Stimulated activated CD4-positive, alpha-beta T cell treated with anti-CD3 and anti-CD28 coated beads, Interleukin-2, amount 100 ng/mL, for 4 hours (primary cell): ENCODE measurements at regions not wholly inside any gene's neighbourhood (a gene's known extent, or its start where the extent isn't known, plus 50 kb on each side); places are given as distances from the start of the nearest gene placed in this dataset.
"Not testable (repeated sequence)": the region's sequence is repeated elsewhere in the genome, so short reads cannot be mapped to it uniquely, and the experiment has no call there.

Experiments used
- DNase-seq: peaks from one replicate; pipeline ENCODE4 v3.0.0-alpha.2; 2020; ENCODE audit warnings: low read depth

DNA sequence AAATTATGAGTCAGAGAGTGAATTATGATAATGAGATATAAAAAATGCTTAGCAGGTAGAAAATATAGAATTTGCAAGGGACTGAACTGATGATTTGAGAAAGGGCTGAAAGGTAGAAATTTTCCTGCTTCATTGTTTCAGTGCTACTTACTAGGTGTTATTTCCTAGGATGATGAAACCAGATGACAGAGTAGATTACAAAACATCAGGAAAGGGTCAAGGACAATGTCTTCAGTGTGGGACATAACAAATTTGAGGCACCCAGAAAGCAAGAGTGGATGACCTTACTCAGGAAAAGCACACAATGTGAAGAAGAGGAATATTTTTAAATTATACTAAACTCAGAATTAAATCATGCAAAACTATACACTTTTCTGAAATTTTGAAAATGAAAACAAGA, 102.1 kb downstream of the SHCBP1 start:
- DNase-seq = no peak

DNA sequence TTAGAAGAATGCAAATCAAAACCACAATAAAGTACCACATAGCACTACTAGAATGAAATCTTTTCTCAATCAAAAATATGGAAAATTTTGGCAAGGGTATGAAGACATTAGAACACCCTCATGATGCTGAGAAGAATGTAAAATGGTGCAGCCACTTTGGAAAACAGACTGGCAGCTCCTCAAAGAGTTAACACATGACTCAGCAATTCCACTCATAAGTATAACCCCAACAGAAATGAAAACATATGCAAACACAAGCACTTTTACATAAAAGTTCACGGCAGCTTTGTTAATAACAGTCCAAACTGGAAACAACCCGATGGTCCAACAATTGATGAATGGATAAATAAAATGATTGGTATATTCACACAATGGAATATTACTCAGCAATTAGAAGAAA, 124.5 kb downstream of the SHCBP1 start:
- no peak for DNase-seq

DNA sequence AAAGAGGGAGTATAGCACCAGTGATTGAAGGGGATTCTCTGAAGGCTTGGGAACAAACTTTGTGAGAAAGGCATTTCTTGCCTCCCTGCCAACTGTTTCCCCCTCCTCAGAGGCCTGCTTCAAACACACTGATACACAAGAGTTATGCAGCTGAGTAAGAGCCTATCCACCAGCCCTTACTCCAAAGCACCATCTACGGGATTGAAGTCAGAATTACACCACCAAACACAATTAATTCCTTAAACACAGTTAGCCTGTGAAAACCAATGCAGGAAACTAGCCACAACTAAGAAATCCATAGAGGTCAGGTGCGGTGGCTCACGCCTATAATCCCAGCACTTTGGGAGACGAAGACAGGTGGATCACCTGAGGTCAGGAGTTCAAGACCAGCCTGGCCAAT, 138.3 kb downstream of the SHCBP1 start:
- no peak for DNase-seq

DNA sequence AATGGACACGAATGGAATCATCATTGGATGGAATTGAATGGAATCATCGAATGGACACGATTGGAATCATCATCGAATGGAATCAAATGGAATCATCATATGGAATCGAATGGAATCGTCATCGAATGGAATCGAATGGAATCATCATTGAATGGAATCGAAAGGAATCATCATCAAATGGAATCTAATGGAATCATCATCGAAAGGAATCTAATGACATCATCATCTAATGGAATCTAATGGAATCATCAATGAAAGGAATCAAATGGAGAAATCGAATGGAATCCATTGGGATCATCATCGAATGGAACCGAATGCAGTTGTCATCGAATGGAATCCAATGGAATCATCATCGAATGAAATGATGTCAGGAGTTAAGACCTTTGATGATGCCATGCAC, 154.9 kb downstream of the SHCBP1 start:
- DNase-seq = no peak

DNA sequence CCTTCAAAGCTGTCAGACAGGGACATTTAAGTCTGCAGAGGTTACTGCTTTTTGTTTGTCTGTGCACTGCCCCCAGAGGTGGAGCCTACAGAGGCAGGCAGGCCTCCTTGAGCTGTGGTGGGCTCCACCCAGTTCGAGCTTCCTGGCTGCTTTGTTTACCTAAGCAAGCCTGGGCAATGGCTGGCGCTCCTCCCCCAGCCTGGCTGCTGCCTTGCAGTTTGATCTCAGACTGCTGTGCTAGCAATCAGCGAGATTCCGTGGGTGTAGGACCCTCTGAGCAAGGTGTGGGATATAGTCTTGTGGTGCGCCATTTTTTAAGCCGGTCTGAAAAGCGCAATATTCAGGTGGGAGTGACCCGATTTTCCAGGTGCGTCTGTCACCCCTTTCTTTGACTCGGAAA, 166.4 kb downstream of the SHCBP1 start:
- not testable (repeated sequence) for DNase-seq

DNA sequence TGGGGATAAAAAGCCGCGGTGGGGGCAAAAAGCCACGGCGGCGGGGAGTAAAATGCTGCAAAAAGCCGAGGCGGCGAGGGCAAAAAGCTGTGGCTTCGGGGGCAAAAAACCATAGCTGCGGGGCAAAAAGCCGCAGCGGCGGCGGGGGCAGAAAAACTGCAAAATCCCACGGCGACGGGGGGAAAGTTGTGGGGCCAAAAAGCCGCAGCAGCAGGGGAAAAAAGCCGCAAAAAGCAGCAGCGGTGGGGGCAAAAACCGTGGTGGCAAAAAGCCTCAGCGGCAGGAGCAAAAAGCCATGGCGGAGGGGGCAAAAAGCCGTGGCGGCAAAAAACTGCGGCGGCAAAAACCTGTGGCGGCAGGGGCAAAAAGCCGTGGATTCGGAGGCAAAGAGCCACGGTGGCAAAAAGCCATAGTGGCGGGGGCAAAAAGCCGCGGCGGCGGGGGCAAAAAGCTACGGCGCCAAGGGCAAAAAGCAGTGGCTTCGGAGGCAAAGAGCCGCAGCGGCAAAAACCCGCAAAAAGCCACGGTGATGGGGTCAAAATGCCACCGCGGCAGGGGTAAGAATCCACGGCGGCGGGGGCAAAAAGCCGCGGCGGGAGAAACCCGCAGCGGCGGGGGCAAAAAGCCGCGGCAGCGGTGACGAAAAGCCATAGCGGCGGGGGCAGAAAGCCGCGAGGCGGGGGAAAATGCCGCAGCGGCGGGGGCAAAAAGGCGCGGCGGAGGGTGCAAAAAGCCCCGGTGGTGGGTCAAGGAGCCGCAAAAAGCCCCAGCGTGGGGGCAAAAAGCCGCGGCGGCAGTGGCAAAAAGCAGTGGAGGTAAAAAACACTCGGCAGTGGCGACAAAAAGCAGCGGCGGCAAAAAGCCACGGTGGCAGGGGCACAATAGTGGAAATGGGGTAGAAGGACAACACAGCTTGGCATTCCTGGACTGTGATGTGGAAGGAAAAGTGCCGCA, 192.8 kb downstream of the SHCBP1 start:
- no peak for DNase-seq

DNA sequence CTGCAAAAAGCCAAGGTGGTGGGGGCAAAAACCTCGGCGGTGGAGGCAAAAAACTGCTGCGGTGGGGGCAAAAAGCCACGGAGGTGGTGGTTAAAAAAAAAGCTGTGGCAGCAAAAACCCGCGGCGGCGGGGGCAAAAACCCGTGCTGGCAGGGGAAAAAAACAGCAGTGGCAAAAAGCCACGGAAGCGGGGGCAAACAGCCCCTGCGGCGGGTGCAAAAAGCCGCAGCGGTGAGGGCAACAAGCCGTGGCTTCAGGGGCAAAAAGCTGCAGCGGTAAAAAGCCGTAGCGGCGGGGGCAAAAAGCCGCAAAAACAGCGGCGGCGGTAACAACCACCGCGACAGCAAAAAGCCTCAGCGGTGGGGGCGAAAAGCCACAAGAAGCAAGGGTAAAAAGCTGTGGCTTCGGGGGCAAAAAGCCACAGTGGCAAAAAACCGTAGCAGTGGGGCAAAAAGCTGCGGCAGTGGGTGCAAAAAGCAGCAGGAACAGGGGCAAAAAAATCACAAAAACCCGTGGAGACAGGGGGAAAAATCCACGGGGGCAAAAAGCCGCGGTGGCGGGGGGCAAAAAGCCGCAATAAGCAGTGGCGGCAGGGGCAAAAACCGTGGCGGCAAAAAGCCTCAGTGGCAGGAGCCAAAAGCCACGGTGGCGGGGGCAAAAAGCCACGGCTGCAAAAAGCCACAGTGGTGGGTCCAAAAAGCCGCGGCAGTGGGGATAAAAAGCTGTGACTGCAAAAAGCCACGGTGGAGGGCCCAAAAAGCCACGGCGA, 193.7 kb downstream of the SHCBP1 start:
- no peak for DNase-seq

DNA sequence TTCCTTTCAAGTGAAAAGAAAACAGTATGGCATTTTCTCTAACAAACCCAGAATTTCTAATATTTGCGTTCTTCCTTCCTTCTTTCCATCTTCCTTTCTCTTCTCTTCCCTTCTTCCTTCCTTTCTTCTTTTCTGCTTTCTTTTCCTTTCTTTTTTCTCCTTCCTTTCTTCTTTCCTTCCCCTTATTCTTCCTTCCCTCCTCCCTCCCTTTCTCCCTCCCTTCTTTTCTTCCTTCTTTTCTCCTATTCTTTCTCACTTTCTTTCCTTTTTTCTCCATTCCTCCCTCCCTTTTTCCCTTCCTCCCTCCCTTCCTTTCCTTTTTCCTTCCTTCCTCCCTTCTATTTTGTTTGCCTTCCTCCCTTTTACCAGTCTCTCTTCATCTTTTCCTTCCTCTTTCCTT, 194.8 kb downstream of the SHCBP1 start:
- DNase-seq = no peak

DNA sequence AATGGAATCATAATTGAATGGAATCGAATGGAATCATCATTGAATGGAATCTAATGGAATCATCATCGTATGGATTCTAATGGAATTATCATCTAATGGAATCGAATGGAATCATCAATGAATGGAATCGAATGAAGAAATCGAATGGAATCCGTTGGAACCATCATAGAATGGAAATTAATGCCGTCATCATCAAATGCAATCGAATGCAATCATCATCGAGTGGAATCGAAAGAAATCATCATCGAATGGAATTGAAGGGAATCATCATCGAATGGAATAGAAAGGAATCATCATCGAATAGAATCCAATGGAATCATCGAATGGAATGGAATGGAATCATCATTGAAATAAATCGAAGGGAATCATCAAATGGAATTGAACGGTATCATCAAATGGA, 217.2 kb downstream of the SHCBP1 start:
- DNase-seq = no peak

DNA sequence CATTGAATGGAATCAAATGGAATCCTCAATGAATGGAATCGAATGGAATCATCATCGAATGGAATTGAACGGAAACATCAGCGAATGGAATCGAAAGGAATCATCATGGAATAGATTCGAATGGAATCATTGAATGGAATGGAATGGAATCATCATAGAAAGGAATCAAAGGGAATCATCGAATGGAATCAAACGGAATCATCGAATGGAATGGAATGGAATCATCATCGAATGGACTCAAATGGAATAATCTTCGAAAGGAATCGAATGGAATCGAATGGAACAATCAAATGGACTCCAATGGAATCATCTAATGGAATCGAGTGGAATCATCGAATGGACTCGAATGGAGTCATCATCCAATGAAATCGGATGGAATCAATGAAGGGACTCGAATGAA, 222.6 kb downstream of the SHCBP1 start:
- not testable (repeated sequence) for DNase-seq

DNA sequence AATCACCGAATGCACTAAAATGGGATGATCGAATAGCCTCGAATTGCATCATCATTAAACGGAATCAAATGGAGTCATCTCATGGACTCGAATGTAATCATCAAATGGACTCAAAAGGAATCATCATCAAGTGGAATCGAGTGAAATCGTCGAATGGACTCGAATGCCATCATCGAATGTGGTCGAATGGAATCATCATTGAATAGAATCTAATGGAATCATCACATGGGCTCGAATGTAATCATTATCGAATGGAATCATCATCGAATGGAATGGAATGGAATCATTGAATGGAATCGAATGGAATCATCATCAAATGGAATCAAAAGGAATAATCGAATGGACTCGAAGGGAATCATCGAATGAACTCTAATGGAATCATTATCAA, 224.3 kb downstream of the SHCBP1 start:
- DNase-seq = not testable (repeated sequence)

DNA sequence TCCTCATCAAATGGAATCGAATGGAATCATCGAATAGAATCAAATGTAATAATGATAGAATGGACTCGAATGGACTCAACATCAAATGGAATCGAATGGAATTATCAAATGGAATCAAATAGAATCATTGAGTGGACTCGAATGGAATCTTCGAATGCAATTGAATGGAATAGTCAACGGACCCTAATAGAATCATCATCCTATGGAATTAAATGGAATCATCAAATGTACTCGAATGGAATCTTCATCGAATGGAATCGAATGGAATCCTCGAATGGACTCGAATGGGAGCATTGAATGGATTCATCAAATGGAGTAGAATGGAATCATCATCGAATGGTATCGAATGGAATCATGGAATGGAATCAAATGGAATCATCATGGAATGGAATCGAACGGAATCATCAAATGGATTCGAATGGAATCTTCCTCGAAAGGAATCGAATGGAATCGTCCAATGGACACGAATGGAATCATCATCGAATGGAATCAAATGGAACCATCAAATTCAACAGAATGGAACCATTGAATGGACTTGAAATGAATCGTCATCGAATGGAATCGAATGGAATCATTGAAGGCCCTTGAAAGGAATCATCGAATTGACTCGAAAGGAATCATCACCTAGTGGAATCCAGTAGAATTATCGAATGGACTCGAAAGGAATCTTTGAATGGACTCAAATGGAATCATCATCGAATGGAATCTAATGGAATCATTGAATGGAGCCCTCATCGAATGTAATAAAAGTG, 224.9 kb downstream of the SHCBP1 start:
- not testable (repeated sequence) for DNase-seq

DNA sequence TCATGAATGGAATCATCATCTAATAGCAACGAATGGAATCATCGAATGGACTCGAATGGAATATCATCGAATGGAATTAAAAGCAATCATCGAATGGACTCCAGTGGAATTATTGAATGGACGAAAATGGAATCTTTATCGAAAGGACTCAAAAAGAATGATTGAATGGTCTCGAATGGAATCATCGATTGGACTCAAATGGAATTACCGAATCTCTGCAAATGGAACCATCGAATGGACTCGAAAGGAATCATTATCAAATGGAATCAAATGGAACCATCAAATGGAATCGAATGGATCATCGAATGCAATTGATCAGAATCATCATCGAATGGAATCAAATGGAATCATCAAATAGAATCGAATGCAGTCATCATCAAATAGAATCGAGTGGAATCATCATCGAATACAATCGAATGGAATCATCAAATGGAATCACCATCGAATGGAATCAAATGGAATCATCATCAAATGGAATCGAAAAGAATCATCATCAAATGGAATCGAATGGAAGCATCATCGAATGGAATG, 225.7 kb downstream of the SHCBP1 start:
- DNase-seq = not testable (repeated sequence)

DNA sequence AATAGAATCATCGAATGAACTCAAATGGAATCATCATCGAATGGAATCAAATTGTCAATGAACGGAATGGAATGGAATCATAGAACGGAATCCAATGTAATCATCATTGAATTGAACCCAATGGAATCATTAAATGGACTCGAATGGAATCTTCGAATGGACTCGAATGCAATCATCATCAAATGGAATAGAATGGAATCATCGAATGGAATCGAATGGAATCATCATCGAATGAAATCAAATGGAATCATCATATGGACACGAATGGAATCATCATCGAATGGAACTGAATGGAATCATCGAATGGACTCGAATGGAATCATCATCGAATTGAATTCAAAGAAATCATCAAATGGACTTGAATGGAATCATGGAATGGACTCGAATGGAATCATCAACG, 226.2 kb downstream of the SHCBP1 start:
- not testable (repeated sequence) for DNase-seq

DNA sequence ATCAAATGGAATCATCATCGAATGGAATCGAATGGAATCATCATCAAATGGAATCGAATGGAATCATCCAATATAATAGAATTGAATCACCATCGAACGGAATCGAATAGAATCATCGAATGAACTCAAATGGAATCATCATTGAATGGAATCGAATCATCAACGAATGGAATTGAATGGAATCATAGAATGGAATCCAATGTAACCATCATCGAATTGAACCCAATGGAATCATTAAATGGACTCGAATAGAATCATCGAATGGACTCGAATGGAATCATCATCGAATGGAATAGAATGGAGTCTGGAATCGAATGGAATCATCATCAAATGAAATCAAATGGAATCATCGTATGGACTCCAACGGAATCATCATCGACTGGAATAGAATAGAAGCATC, 227.0 kb downstream of the SHCBP1 start:
- DNase-seq = not testable (repeated sequence)

DNA sequence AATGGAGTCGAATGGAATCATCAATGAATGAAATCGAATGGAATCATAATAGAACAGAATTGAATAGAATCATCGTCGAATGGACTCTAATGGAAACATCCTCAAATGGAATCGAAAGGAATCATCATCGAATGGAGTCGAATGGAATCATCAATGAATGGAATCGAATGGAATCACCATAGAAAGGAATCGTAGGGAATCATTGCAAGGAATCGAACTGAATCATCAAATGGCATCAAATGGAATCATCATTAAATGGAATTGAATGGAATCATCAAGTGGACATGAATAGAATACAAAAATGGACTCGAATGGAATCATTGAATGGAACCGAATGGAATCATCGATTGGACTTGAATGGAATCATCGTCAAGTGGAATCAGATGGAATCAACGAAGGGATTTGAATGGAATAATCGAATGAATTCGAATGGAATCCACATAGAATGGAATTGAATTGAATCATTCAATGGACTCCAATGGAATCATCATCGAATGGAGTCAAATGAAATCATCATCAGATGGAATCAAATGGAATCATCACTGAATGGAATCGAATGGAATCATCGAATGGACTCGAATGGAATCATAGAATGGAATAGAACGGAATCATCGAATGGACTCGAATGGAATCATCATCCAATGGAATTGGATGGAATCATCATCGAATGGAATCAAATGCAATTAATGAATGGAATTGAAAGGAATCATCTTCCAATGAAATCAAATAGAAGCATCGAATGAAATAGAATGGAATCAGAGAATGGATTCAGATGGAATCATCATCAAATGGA, 228.1 kb downstream of the SHCBP1 start:
- not testable (repeated sequence) for DNase-seq

DNA sequence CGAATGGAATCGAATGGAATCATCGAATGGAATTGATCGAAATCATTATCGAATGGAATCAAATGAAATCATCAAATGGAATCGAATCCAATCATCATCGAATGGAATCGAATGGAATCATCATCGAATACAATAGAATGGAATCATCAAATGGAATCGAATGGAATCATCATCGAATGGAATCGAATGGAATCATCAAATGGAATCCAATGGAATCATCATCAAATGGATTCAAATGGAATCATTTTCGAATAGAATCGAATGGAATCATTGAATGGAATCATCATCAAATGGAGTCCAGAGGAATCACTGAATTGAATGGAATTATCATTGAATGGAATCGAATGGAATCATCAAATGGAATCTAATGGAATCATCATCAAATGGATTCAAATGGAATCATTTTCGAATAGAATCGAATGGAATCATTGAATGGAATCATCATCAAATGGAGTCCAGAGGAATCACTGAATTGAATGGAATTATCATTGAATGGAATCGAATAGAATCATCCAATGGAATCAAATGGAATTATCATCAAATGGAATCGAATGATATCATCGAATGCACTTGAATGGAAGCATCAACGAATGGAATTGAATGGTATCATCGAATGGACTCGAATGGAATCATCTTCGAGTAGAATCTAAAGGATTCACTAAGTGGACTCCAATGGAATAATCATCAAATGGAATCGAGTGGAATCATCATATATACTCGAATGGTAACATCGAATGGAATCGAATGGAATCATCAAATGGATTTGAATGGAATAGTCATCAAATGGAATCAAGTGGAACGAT, 230.3 kb downstream of the SHCBP1 start:
- peak; percentile 33 for DNase-seq

DNA sequence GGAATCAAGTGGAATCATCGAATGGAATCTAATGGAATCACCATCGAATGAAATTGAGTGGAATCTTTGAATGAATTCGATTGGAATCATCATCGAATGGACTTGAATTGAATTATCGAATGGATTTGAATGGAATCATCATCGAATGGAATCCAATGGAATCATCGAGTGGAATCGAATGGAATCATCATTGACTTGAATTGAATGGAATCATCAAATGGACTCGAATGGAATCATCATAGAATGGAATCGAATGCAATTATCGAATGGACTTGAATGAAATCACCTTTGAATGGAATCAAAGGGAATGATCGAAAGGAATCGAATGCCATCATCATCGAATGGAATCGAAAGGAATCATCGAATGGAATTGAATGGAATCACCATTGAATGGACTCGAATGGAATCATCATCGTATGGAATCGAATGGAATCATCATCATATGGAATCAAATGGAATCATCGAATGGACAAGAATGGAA, 231.6 kb downstream of the SHCBP1 start:
- DNase-seq = peak; percentile 78

DNA sequence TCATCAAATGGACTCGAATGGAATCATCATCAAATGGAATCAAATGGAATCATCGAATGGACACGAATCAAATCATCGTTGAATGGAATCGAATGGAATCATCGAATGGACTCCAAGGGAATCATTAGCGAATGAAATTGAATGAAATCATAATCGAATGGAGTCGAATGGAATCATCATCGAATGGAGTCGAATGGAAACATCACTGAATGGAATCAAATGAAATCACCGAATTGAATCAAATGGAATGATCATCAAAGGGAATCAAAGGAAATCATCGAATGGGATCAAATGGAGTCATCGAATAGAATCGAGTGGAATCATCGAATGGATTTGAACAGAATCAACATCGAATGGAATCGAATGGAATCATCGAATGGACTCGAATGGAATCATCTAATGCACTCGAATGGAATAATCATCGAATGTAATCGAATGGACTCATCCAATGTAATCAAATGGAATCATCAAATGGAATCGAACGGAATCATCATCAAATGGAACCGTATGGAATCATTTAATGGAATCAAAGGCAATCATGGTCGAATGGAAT, 232.2 kb downstream of the SHCBP1 start:
- not testable (repeated sequence) for DNase-seq

DNA sequence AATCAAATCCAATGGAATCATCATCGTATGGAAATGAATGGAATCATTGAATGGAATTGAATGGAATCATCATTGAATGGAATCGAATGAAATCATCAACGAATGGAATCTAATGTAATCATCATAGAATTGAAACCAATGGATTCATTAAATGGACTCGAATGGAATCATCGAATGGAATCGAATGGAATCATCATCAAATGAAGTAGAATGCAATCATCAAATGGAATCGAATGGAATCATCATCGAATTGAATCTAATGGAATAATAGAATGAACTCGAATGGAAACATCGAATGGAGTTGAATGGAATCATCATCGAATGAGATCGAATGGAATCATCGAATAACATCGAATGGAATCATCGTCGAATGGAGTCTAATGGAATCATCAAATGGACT, 232.8 kb downstream of the SHCBP1 start:
- DNase-seq = not testable (repeated sequence)
